ENCODE measurements at regions not wholly inside any gene's neighbourhood (a gene's known extent, or its start where the extent isn't known, plus 50 kb on each side); places are given as distances from the start of the nearest gene placed in this dataset.

DNA sequence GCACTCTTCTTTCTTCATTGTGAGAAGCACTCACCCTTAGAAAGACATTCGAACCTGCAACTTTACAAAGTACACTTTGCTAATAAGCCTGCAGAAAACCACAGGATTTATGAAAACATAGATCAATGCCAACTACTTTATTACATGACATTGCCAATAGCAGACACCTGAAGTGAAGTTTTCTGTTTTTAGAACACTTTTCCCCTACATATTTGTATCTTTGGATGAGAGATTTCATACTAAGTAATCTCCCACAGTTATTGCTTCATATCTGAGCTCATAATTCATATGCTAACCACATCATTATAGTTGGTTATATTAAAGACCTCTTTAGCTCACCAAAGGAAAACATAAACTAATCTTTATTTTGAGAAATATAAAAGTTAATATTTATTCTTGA is 276.5 kb upstream of the CTSO start:
- TF ChIP-seq, protein P1, sequence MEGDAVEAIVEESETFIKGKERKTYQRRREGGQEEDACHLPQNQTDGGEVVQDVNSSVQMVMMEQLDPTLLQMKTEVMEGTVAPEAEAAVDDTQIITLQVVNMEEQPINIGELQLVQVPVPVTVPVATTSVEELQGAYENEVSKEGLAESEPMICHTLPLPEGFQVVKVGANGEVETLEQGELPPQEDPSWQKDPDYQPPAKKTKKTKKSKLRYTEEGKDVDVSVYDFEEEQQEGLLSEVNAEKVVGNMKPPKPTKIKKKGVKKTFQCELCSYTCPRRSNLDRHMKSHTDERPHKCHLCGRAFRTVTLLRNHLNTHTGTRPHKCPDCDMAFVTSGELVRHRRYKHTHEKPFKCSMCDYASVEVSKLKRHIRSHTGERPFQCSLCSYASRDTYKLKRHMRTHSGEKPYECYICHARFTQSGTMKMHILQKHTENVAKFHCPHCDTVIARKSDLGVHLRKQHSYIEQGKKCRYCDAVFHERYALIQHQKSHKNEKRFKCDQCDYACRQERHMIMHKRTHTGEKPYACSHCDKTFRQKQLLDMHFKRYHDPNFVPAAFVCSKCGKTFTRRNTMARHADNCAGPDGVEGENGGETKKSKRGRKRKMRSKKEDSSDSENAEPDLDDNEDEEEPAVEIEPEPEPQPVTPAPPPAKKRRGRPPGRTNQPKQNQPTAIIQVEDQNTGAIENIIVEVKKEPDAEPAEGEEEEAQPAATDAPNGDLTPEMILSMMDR (IDR thresholded peaks at IDR 0.05) = no peak
- TF ChIP-seq POLR2A (IDR thresholded peaks at IDR 0.05) = no peak

Measured in lower leg skin (tissue), 3 donors.